22Rv1 (cell line): ENCODE measurements at regions not wholly inside any gene's neighbourhood (a gene's known extent, or its start where the extent isn't known, plus 50 kb on each side); places are given as distances from the start of the nearest gene placed in this dataset.

ENCODE experiments used
- CTCF ChIP-seq: fragments of 450-650 bp; IDR thresholded peaks from 2 replicates; pipeline ENCODE4 v1.5.1; 2017; ENCODE audit warnings: mild to moderate bottlenecking
- ZFX ChIP-seq: fragments of 450-650 bp; IDR thresholded peaks from 2 replicates; pipeline ENCODE4 v1.6.1; 2017; ENCODE audit warnings: antibody characterized with exemption, borderline replicate concordance

- TF ChIP-seq CTCF (no peak), ZFX (no peak)
These were observed 153.1 kb downstream of the VGLL3 start for GRCh38 chr3:86837871-86838270.
